CD14-positive monocyte (primary cell): ENCODE measurements at regions not wholly inside any gene's neighbourhood (a gene's known extent, or its start where the extent isn't known, plus 50 kb on each side); places are given as distances from the start of the nearest gene placed in this dataset.
A peak's percentile ranks its signal among the peaks of the same experiment; 100 is the strongest.

Experiments used
- DNase-seq, 3 donors: peaks; one replicate each; pipeline ENCODE4 v3.0.0-alpha.2; 2011 to 2022
- H2AFZ ChIP-seq: 2 replicates; pipeline ENCODE4 v1.6.0; 2012; ENCODE audit warnings: mild to moderate bottlenecking, low read depth, low read length, inconsistent platforms; ENCODE audit not compliant: insufficient read depth, poor library complexity, severe bottlenecking
- H3K27ac ChIP-seq, 2 donors: 1 replicate in 1 of 2; 2 replicates in 1 of 2; pipeline ENCODE4 v1.5.1; 2012 to 2013; ENCODE audit warnings: low read length in 2 of 2, control low read depth in 1 of 2, inconsistent platforms in 1 of 2, low read depth in 1 of 2, mild to moderate bottlenecking in 1 of 2
- H3K27me3 ChIP-seq, 2 donors: one replicate each; pipeline versions ENCODE4 v1.6.0 to v1.6.1; 2011 to 2013; ENCODE audit warnings: low read length in 2 of 2; ENCODE audit not compliant: control insufficient read depth in 2 of 2, insufficient read depth in 2 of 2
- H3K36me3 ChIP-seq, 2 donors: replicated peaks in 1 of 2; 1 replicate in 1 of 2; 2 replicates in 1 of 2; pipeline versions ENCODE4 v1.5.1 to v1.6.1; 2012 to 2013; ENCODE audit warnings: low read length in 2 of 2, control low read depth in 1 of 2, inconsistent platforms in 1 of 2, mild to moderate bottlenecking in 1 of 2; ENCODE audit not compliant: insufficient read depth in 2 of 2, control insufficient read depth in 1 of 2
- H3K4me1 ChIP-seq, 2 donors: 1 replicate in 1 of 2; 2 replicates in 1 of 2; pipeline versions ENCODE4 v1.5.1 to v1.6.1; 2012 to 2013; ENCODE audit warnings: low read length in 2 of 2, control low read depth in 1 of 2, inconsistent platforms in 1 of 2, mild to moderate bottlenecking in 1 of 2, moderate library complexity in 1 of 2; ENCODE audit not compliant: insufficient read depth in 2 of 2, control insufficient read depth in 1 of 2
- H3K4me2 ChIP-seq: replicated peaks from 2 replicates; pipeline ENCODE3; 2012; ENCODE audit warnings: low read length, moderate library complexity, mild to moderate bottlenecking; ENCODE audit not compliant: poor library complexity, severe bottlenecking; ENCODE audit errors: extremely low read depth
- H3K4me3 ChIP-seq, 3 experiments: fragments of 200-600 bp in 1 of 3; sonication (generic) in 1 of 3; replicated peaks in 1 of 3; 1 replicate in 2 of 3; 2 replicates in 1 of 3; pipeline ENCODE4 v1.5.1; 2011 to 2013; ENCODE audit warnings: low read length in 3 of 3, mild to moderate bottlenecking in 3 of 3, control low read depth in 2 of 3, low read depth in 2 of 3, inconsistent platforms in 1 of 3, moderate library complexity in 1 of 3
- H3K79me2 ChIP-seq: 2 replicates; pipeline ENCODE4 v1.6.0; 2012; ENCODE audit warnings: mild to moderate bottlenecking, control low read depth, inconsistent platforms, low read length, moderate library complexity; ENCODE audit not compliant: insufficient read depth
- H3K9ac ChIP-seq: 2 replicates; pipeline ENCODE4 v1.6.0; 2017; ENCODE audit warnings: low read length, mild to moderate bottlenecking; ENCODE audit not compliant: insufficient read depth, poor library complexity, severe bottlenecking
- H3K9me3 ChIP-seq, 2 donors: replicated peaks in 1 of 2; 1 replicate in 1 of 2; 2 replicates in 1 of 2; pipeline versions ENCODE4 v1.5.1 to v1.6.1; 2012 to 2013; ENCODE audit warnings: low read length in 2 of 2, control low read depth in 1 of 2; ENCODE audit not compliant: control insufficient read depth in 1 of 2, insufficient read depth in 1 of 2
- H4K20me1 ChIP-seq: 2 replicates; pipeline ENCODE4 v1.6.0; 2012; ENCODE audit warnings: mild to moderate bottlenecking, low read length, control low read depth, moderate library complexity; ENCODE audit not compliant: insufficient read depth
- H3K27ac Mint-ChIP-seq, 7 donors: one replicate each; pipeline ENCODE4 v1.8.0; 2020; ENCODE audit warnings: mild to moderate bottlenecking in 7 of 7, mixed read lengths in 7 of 7, moderate library complexity in 6 of 7, inconsistent platforms in 2 of 7
- H3K27me3 Mint-ChIP-seq, 3 donors: one replicate each; pipeline ENCODE4 v1.8.0; 2021 to 2022; ENCODE audit warnings: low read depth in 3 of 3, mild to moderate bottlenecking in 3 of 3, mixed read lengths in 3 of 3, moderate library complexity in 3 of 3, inconsistent platforms in 1 of 3
- H3K36me3 Mint-ChIP-seq, 2 donors: one replicate each; pipeline ENCODE4 v1.8.0; 2020; ENCODE audit warnings: mixed read lengths in 2 of 2, inconsistent platforms in 1 of 2, mild to moderate bottlenecking in 1 of 2
- H3K4me1 Mint-ChIP-seq: one replicate; pipeline ENCODE4 v1.8.0; 2020; ENCODE audit warnings: mild to moderate bottlenecking, mixed read lengths
- H3K4me3 Mint-ChIP-seq, 2 donors: one replicate each; pipeline ENCODE4 v1.8.0; 2020; ENCODE audit warnings: mild to moderate bottlenecking in 2 of 2, mixed read lengths in 2 of 2, moderate library complexity in 1 of 2
- H3K9me3 Mint-ChIP-seq, 7 donors: one replicate each; pipeline ENCODE4 v1.8.0; 2020 to 2022; ENCODE audit warnings: mixed read lengths in 7 of 7, mild to moderate bottlenecking in 6 of 7, moderate library complexity in 6 of 7, inconsistent platforms in 2 of 7
- CTCF ChIP-seq: fragments of 200-600 bp; IDR thresholded peaks from one replicate; pipeline ENCODE4 v1.8.0; 2022; ENCODE audit warnings: antibody characterized with exemption, mild to moderate bottlenecking
- WGBS: methylation state at CpG from one replicate; pipeline ENCODE4 v1.1.5; 2013; ENCODE audit warnings: missing lambda C conversion rate; ENCODE audit not compliant: insufficient coverage; 5-methylcytosine and 5-hydroxymethylcytosine counted together
- intact Hi-C, 2 donors: fragments of 100-400 bp; cut with micrococcal nuclease; formaldehyde crosslinking; loops; one replicate each; pipeline versions ENCODE4 v1.15.0 to v1.15.1; 2023

GRCh38 chr6:14224359-14225103 lies 107.0 kb downstream of the CD83 start:
- WGBS: 0% methylated on average over 1 of the region's 8 CpGs
- H3K4me3 Mint-ChIP-seq: no peak overlapping the region
- TF ChIP-seq CTCF: no peak
- H3K36me3 Mint-ChIP-seq: no peaks in the 10 kb centered on the region
- Histone ChIP-seq H3K36me3 (no peaks in the 10 kb centered on the region), H4K20me1 (no peaks in the 10 kb centered on the region), H3K79me2 (no peaks in the 10 kb centered on the region), H3K9me3 (peaks cover 0 to 3% of the 10 kb centered on the region in 2 donors), H2AFZ (no peak overlapping the region), H3K27ac (peak overlapping the region in 1 of 2 donors; percentile 7), H3K4me1 (peaks cover 13 to 16% of the 10 kb centered on the region in 2 donors), H3K4me2 (no peak overlapping the region), H3K27me3 (no peaks in the 10 kb centered on the region), H3K4me3 (no peak overlapping the region), H3K9ac (no peak overlapping the region)
- H3K9me3 Mint-ChIP-seq: peaks cover 0 to 5% (median 0%) of the 10 kb centered on the region in 7 donors
- peaks cover 0 to 3% (median 0%) of the 10 kb centered on the region in 3 donors for H3K27me3 Mint-ChIP-seq
- intact Hi-C loops: no loop called here
- peak overlapping the region in 2 of 7 donors; percentile 3 to 49 for H3K27ac Mint-ChIP-seq
- H3K4me1 Mint-ChIP-seq: peaks cover 14% of the 10 kb centered on the region
- peak in 1 of 3 donors; percentile 7 for DNase-seq

- no peaks in the 10 kb centered on the region for H4K20me1 ChIP-seq
- no peak overlapping the region for H3K4me3 Mint-ChIP-seq
- no peaks in the 10 kb centered on the region for H3K27me3 ChIP-seq
- H3K9ac ChIP-seq: no peak overlapping the region
- peaks cover 0 to 2% (median 2%) of the 10 kb centered on the region in 3 donors for H3K27me3 Mint-ChIP-seq
- H3K27ac ChIP-seq: no peak overlapping the region
- intact Hi-C loops: no loop called here
- no peak overlapping the region for H3K4me2 ChIP-seq
- H2AFZ ChIP-seq: no peak overlapping the region
- peaks cover 0 to 3% of the 10 kb centered on the region in 2 donors for H3K9me3 ChIP-seq
- H3K27ac Mint-ChIP-seq: no peak overlapping the region
- peaks cover 13 to 16% of the 10 kb centered on the region in 2 donors for H3K4me1 ChIP-seq
- no peaks in the 10 kb centered on the region for H3K79me2 ChIP-seq
- H3K36me3 Mint-ChIP-seq: no peaks in the 10 kb centered on the region
- peaks cover 16% of the 10 kb centered on the region for H3K4me1 Mint-ChIP-seq
- TF ChIP-seq CTCF: no peak
- peaks cover 0 to 5% (median 0%) of the 10 kb centered on the region in 7 donors for H3K9me3 Mint-ChIP-seq
- no peaks in the 10 kb centered on the region for H3K36me3 ChIP-seq
- no CpG with 5 or more reads among the region's 2 CpGs for WGBS
- no peak overlapping the region for H3K4me3 ChIP-seq
- no peak for DNase-seq
These were observed 108.6 kb downstream of the CD83 start for GRCh38 chr6:14226051-14226660.
